ENCODE measurements at regions not wholly inside any gene's neighbourhood (a gene's known extent, or its start where the extent isn't known, plus 50 kb on each side); places are given as distances from the start of the nearest gene placed in this dataset.
A peak's percentile ranks its signal among the peaks of the same experiment; 100 is the strongest.

GRCh38 chr2:16115881-16116830 lies 175.8 kb downstream of the MYCN start:
- Mint-ChIP-seq H3K27me3 (ENCODE audit: unreplicated experiment) (no peaks in the 10 kb centered on the region), H3K4me1 (ENCODE audit: low read depth, unreplicated experiment) (peaks cover 11% of the 10 kb centered on the region), H3K4me3 (ENCODE audit: unreplicated experiment) (no peak overlapping the region), H3K9me3 (ENCODE audit: unreplicated experiment) (peaks cover 2% of the 10 kb centered on the region), H3K36me3 (ENCODE audit: unreplicated experiment) (no peaks in the 10 kb centered on the region), H3K27ac (ENCODE audit: unreplicated experiment) (peak overlapping the region; percentile 49)
- no peak for DNase-seq
- TF ChIP-seq, protein P1, sequence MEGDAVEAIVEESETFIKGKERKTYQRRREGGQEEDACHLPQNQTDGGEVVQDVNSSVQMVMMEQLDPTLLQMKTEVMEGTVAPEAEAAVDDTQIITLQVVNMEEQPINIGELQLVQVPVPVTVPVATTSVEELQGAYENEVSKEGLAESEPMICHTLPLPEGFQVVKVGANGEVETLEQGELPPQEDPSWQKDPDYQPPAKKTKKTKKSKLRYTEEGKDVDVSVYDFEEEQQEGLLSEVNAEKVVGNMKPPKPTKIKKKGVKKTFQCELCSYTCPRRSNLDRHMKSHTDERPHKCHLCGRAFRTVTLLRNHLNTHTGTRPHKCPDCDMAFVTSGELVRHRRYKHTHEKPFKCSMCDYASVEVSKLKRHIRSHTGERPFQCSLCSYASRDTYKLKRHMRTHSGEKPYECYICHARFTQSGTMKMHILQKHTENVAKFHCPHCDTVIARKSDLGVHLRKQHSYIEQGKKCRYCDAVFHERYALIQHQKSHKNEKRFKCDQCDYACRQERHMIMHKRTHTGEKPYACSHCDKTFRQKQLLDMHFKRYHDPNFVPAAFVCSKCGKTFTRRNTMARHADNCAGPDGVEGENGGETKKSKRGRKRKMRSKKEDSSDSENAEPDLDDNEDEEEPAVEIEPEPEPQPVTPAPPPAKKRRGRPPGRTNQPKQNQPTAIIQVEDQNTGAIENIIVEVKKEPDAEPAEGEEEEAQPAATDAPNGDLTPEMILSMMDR (IDR thresholded peaks at IDR 0.05; ENCODE audit: partially characterized antibody, unreplicated experiment), result no peak

GRCh38 chr2:16115291-16115690 lies 174.9 kb downstream of the MYCN start:
- no peak for DNase-seq
- TF ChIP-seq, protein P1 (IDR thresholded peaks at IDR 0.05; ENCODE audit: partially characterized antibody, unreplicated experiment), result no peak
- no peak overlapping the region for H3K4me3 Mint-ChIP-seq (ENCODE audit: unreplicated experiment)
- no peak overlapping the region for H3K27ac Mint-ChIP-seq (ENCODE audit: unreplicated experiment)
- H3K27me3 Mint-ChIP-seq (ENCODE audit: unreplicated experiment), result no peaks in the 10 kb centered on the region
- H3K4me1 Mint-ChIP-seq (ENCODE audit: low read depth, unreplicated experiment), result peaks cover 9% of the 10 kb centered on the region
- H3K36me3 Mint-ChIP-seq (ENCODE audit: unreplicated experiment), result no peaks in the 10 kb centered on the region
- peaks cover 2% of the 10 kb centered on the region for H3K9me3 Mint-ChIP-seq (ENCODE audit: unreplicated experiment)

DNA sequence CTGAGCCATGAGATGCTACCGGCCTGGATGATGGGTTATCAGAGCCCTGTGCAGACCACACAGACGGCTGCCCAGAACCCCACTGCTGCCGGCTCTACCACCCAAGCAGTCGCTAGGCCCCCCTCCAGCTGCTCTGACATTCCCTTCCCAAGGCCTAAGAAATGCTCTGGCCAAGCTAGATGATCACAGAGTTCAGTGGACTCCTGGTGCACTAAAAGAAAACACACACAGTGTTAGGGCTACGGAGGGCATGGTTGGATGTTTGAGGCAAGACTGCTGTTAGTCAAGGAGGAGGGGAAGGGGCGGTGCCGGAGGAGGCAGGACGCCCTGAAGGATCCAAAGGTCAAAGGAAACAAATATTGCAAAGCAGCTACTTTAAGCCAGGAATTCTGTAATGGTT lies 174.5 kb downstream of the MYCN start:
- Mint-ChIP-seq H3K27me3 (ENCODE audit: unreplicated experiment) (no peaks in the 10 kb centered on the region), H3K36me3 (ENCODE audit: unreplicated experiment) (no peaks in the 10 kb centered on the region), H3K4me3 (ENCODE audit: unreplicated experiment) (no peak overlapping the region), H3K4me1 (ENCODE audit: low read depth, unreplicated experiment) (peaks cover 9% of the 10 kb centered on the region), H3K9me3 (ENCODE audit: unreplicated experiment) (peaks cover 2% of the 10 kb centered on the region), H3K27ac (ENCODE audit: unreplicated experiment) (no peak overlapping the region)
- TF ChIP-seq, protein P1 (IDR thresholded peaks at IDR 0.05; ENCODE audit: partially characterized antibody, unreplicated experiment), result no peak
- DNase-seq, result no peak

- H3K9me3 Mint-ChIP-seq (ENCODE audit: unreplicated experiment), result peaks cover 2% of the 10 kb centered on the region
- no peaks in the 10 kb centered on the region for H3K27me3 Mint-ChIP-seq (ENCODE audit: unreplicated experiment)
- H3K27ac Mint-ChIP-seq (ENCODE audit: unreplicated experiment), result no peak overlapping the region
- no peaks in the 10 kb centered on the region for H3K36me3 Mint-ChIP-seq (ENCODE audit: unreplicated experiment)
- DNase-seq, result no peak
- no peak overlapping the region for H3K4me3 Mint-ChIP-seq (ENCODE audit: unreplicated experiment)
- TF ChIP-seq, protein P1 (IDR thresholded peaks at IDR 0.05; ENCODE audit: partially characterized antibody, unreplicated experiment), result no peak
- H3K4me1 Mint-ChIP-seq (ENCODE audit: low read depth, unreplicated experiment), result peaks cover 12% of the 10 kb centered on the region
These were observed 173.7 kb downstream of the MYCN start for GRCh38 chr2:16114070-16114469.

- DNase-seq, result no peak
- peaks cover 2% of the 10 kb centered on the region for H3K9me3 Mint-ChIP-seq (ENCODE audit: unreplicated experiment)
- H3K36me3 Mint-ChIP-seq (ENCODE audit: unreplicated experiment), result no peaks in the 10 kb centered on the region
- H3K4me1 Mint-ChIP-seq (ENCODE audit: low read depth, unreplicated experiment), result peaks cover 12% of the 10 kb centered on the region
- TF ChIP-seq, protein P1 (IDR thresholded peaks at IDR 0.05; ENCODE audit: partially characterized antibody, unreplicated experiment), result no peak
- H3K4me3 Mint-ChIP-seq (ENCODE audit: unreplicated experiment), result no peak overlapping the region
- H3K27ac Mint-ChIP-seq (ENCODE audit: unreplicated experiment), result no peak overlapping the region
- no peaks in the 10 kb centered on the region for H3K27me3 Mint-ChIP-seq (ENCODE audit: unreplicated experiment)
These were observed 173.2 kb downstream of the MYCN start for GRCh38 chr2:16113568-16113967.
